ACHN (cell line): ENCODE measurements at regions not wholly inside any gene's neighbourhood (a gene's known extent, or its start where the extent isn't known, plus 50 kb on each side); places are given as distances from the start of the nearest gene placed in this dataset.
"Not testable (repeated sequence)": the region's sequence is repeated elsewhere in the genome, so short reads cannot be mapped to it uniquely, and the experiment has no call there.

Experiments
- DNase-seq: peaks from one replicate; pipeline ENCODE4 v3.0.0-alpha.2; 2015
- in situ Hi-C: cut with HindIII; loops from 2 replicates; pipeline ENCODE4 v1.10.0; 2017; ENCODE audit warnings: low sequenced_read_pairs, low pct_ligation_motif_present, low pct_unique_long_range_greater_than_20kb

DNA sequence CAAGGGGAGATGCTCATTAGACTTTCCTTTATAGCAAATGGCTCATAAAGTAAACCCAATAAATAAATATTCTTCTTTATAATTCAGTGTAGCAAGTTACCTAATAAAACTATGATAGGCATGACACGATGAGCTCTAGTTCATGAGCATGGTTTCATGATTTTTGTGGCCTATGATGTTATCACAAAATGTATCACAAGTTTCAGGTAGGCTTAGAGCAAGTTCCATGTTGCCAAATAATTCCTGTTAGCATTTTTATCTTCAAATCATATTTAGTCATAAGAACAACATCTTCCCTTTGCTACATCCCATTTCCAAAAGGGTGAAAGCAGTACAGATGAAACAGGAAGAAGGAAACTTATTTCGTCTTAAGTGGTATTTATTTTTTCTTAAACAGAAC, 200.2 kb downstream of the ENC1 start:
- no peak for DNase-seq
- in situ Hi-C loops, result no loop called here

DNA sequence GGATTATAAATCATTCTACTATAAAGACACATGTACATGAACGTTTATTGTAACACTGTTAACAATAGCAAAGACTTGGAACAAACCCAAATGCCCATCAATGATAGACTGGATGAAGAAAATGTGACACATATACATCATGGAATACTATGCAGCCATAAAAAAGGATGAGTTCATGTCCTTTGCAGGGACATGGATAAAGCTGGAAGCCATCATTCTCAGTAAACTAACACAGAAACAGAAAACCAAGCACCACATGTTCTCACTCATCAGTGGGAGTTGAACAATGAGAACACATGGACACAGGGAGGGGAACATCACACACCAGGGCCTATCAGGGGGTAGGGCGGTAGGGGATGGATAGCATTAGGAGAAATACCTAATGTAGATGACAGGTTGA, 202.7 kb downstream of the ENC1 start:
- DNase-seq, in situ Hi-C loops: not testable (repeated sequence)

- in situ Hi-C loops, result no loop called here
- DNase-seq, result no peak
Observed at GRCh38 chr5:74433896-74434829, 206.4 kb downstream of the ENC1 start.

DNA sequence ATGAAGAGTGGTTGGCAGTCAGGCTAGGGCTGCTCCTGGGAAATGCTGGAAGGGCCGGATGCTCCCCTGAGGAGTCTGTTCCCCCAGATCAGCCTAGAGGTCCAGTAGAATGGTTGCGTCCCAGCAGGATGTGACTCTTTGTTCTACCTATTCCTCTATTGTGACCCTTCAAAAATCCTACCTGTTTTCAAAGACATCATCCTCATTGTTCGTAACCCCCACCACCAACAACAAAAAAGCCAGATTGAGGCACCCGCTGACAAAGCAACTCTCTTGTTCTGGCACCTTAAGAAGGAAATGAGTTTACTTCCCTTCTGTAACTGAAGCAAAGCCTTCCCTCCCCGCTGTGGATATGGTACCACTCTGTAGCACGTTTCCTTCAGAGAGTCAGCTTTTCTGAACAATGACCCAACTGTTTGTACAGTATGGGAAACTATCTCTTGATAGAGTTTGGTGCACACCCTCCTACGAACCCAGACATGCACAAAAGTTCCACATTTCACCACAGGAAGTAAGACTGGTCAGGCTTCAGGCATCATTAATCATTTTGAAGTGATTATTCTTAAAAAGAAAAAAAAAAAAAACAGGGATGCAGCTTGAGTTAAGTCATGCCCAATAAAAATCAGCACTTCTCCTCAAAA, 207.2 kb downstream of the ENC1 start:
- in situ Hi-C loops, result no loop called here
- no peak for DNase-seq

DNA sequence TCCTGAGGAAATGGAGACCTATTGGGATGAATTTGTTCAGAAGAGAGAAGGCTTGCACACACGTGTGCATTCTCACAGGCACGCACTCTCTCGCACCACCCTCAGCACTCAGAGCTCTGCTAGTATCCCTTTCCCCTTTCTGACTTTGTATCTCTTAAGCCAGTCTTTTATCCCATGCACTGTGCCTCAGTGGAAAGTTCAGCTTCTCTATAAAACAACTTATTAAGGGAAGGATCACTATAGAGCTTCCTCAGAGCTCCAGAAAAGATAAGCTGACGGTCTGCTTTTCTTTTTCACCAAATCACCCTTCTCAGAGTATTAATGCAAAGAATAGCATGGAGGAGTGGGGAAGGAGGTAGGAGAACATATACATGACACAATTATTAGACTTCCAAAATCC, 207.8 kb downstream of the ENC1 start:
- in situ Hi-C loops, result no loop called here
- DNase-seq, result no peak

GRCh38 chr5:74432216-74432615, 208.3 kb downstream of the ENC1 start:
- in situ Hi-C loops, result no loop called here
- DNase-seq, result no peak

DNA sequence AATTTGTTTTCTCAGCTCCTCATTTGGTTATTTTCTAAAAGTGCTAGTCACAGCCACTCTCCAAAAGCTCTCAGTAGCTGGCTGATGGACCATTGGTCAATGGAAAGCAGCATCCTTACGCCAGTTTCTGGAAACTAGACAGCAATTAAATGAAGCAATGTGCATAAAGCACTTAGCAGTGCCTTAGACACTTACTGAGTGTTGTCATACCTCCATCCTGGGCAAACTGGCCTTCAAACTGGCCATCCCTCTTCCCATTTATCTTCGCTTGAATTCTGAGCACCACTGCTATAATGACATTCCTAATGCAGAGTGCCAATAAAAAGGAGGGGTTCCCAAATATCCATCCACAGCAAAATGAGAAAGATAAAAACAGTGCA, 209.2 kb downstream of the ENC1 start:
- in situ Hi-C loops, result no loop called here
- no peak for DNase-seq

- in situ Hi-C loops, result no loop called here
- DNase-seq, result no peak
Observed at GRCh38 chr5:74430631-74431289, 209.8 kb downstream of the ENC1 start.

GRCh38 chr5:74429495-74429894, 211.0 kb downstream of the ENC1 start:
- in situ Hi-C loops, result no loop called here
- DNase-seq, result no peak

- no peak for DNase-seq
- in situ Hi-C loops, result no loop called here
Observed at GRCh38 chr5:74428876-74429275, 211.7 kb downstream of the ENC1 start.

GRCh38 chr5:74428275-74428674, 212.3 kb downstream of the ENC1 start:
- in situ Hi-C loops, result no loop called here
- DNase-seq, result no peak

- in situ Hi-C loops, result no loop called here
- DNase-seq, result no peak
Observed at GRCh38 chr5:74426506-74426905, 214.0 kb downstream of the ENC1 start.

DNA sequence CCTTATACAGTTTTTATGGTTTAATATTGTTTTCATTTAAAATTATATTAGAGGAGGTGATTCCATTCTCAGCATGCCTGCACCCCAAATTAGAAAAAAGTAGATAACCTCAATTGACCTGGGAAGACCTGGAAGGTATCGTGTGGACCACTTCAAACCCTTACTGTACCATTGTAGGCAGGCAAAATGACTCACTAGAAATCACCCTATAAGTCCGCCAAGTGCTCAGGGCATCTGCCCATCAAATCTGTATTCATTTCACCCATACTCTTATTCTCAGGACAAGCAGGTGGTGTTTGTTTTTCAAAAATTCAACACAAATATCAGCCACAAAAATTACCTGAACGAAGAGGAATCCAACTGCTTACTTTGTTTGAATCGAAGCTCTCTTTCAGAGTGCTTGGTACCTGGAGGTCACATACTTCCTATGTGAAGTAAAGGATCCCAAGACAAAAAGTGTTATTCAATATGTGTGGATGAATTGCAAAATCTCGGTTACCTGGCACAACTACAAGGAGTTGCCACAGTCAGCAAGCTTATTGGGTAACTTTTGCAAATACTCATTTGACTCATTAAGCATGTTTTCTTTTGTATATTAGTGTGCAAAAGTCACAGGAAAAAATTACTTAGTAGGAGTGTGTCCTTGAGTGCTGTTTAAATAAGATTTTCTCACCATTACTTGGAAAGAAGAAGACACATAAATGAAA, 216.2 kb downstream of the ENC1 start:
- in situ Hi-C loops, result no loop called here
- no peak for DNase-seq

GRCh38 chr5:74423383-74423782, 217.1 kb downstream of the ENC1 start:
- in situ Hi-C loops, result no loop called here

GRCh38 chr5:74422671-74423070, 217.9 kb downstream of the ENC1 start:
- in situ Hi-C loops, result no loop called here
- no peak for DNase-seq

More at GRCh38 chr5:74423383-74423782, 217.1 kb downstream of the ENC1 start:
- DNase-seq, result no peak

DNA sequence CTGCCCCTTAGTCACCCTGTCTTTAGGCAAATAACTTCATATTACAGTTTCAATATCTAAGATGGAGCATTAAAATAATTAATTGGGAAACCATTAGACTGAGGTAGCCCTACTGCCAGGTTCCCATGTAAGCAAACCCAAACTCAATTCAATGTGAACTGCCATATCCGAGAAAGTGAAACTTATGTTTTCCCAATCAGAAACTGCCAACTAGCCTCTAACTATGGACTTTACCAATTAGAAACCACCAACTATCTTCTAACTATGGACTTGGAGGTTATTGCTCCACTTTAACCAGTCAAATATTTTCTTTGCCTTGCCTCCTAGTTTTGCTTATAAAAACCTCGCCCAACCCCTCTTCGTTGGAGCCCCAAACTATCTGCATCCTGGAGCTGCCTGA, 218.5 kb downstream of the ENC1 start:
- DNase-seq, result no peak
- in situ Hi-C loops, result no loop called here

DNA sequence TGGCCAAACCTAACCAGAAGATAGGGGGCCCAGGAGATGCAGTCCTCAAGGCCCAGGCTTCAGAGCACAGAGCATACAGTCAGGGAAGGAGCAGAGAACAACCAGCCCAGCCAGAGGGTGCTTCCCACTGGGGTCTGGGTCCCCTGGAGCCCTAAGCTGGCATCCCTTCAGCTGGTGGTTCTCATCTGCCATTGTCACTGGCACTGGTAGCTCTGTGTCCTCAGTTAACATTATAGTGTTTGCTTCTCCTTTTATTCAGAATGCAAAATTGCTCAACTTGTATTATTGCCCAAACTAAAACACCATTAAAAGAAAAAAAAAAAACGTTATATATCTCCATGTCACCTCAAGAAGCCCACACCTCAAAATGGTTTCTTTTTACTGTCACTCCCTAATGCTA, 219.2 kb downstream of the ENC1 start:
- DNase-seq, result no peak

DNA sequence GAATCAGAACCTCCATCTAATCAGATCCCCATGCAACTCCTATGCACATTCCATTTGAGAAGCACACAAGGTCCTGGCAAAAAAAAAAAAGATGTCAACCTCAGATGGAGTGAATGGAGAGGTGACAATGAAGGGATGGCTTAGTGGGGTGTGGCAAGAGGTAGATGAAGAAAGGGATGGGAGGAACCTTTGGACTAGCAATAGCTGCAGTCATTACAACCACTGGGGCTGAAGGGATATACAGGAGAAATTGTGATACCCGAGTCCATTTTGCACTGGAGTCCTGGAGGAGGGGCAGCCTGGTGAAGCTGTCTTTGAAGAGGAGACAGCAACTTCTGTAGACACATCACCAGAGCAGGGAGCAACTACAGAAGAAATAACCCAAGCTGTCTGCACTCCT, 219.6 kb downstream of the ENC1 start:
- no peak for DNase-seq
- in situ Hi-C loops, result no loop called here

More for the DNA sequence above, 219.2 kb downstream of the ENC1 start:
- in situ Hi-C loops, result no loop called here

GRCh38 chr5:74420220-74420619, 220.3 kb downstream of the ENC1 start:
- no peak for DNase-seq
- in situ Hi-C loops, result no loop called here
